ENCODE measurements at regions not wholly inside any gene's neighbourhood (a gene's known extent, or its start where the extent isn't known, plus 50 kb on each side); places are given as distances from the start of the nearest gene placed in this dataset.

DNA sequence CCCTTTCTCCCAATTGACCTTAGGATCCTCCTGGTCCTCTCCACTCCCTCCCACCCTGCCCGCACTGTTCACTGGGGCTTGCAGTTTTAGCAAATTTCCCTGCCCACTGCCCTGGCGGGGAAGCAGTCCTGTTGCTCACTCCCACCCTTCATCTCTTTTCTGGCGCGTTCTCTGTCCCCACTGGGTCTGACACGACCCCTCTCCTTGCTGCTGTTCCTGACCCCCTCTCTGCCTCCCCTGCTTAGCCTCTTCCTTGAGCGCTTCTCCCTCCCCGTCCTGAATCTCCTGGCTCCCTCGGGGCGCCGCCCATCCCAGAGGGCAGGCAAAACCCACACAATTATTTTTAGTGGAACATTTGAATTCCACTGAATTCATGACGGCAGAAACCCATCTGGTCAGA, 1796.4 kb downstream of the TP53TG3F start:
- no peak for DNase-seq (ENCODE audit: low read depth in 3 of 3)

DNA sequence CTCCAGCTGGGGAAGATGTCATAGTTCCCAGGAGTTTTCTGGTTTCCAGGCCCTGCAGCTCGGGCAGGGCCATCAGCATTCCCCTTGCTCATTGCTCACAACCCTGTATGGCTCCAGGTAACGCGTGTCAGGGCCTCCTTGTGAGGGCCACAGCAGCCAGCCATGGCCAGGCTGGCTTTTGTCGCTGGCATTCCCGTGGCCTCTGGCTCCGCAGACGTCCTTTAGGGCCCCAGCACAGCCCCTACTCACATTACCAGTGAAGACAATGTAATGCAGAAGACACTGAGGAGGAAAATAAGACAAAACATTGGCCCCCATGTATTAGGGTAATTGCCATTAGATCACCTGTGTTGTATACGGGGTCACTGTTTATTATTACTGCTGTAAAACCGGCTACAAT, 1799.0 kb downstream of the TP53TG3F start:
- no peak for DNase-seq (ENCODE audit: low read depth in 3 of 3)

DNA sequence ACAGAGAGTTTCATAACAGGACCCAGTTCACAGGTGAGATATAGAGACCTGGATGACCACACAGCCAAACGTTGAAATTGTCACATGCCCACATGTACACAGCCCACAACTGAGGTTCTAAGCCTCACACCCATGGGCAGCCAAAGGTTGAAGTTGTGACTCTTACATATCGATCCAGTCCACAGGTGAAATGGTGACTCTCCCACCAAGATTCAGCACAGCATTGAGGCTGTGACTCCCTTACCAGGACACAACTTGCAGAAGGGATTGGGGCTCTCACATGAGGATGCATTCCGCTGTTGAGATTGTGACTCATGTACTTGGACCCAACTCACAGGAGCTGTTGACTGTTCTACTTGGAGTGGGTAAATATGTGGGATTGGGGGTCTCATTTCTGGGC, 1836.4 kb downstream of the TP53TG3F start:
- DNase-seq (ENCODE audit: low read depth in 3 of 3): no peak

DNA sequence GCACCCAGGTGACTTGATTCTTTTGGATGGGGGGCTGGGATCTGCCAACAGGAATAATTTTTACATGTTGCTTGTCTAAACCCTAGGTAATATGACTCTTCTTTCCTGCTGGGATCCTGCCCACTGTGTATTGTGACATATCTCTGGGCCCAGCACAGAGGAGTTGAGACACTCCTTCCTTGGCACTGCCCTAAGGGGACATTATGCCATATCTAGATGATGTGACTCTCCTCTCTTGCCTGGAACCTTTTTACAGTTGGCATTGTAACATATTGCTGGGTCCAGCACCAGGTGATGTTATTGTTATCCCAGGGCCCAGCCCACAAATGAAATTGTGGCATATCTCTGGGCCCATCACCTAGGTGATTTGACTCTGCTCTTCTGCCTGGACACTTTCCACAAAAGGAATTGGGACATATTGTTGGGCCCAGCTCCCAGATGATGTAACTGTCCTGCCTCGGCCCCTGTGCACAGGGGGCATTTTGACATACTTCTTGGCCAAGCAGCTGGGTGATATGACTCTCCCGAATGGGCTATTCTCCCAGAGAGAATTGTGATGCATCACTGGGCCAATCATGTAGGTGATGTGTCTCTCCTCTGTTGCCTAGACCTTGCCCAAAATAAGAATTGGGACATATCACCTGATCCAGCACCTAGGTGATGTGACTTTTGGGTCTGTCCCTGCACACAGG, 1837.7 kb downstream of the TP53TG3F start:
- no peak for DNase-seq (ENCODE audit: low read depth in 3 of 3)

DNA sequence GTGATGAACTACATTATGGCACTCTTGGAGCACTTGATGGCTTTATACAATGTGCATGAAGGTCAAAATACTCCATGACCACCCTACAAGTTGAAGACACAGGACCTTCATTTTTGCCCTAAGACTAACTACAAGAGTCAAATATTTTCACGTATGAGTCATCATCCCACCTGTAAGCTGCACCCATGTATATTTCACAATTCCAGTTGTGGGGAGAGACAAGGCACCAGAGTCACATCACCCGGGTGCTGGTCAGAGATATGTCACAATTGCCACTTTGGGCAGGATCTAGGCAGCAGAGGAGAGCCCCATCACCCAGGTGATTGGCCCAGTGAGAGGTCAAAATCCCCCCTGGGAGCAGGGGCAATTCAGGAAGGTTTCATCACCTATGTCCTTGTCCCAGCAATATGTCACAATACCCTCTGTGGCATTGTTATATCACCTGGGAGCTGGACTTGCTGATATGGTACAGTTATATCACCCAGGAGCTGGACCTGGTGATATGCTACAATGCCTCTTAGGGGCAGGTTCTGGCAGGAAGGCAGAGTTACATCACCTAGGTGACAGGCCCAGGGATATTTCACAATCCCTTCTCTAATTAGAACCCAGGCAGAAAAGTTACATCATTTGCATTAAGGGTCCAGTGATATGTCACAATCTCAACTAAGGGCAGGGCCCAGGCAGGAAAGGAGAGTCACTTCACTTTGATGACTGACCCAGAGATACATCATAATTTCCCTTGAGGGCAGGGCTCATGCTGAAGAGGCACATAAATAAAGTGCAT, 1839.2 kb downstream of the TP53TG3F start:
- no peak for DNase-seq (ENCODE audit: low read depth in 3 of 3)

DNA sequence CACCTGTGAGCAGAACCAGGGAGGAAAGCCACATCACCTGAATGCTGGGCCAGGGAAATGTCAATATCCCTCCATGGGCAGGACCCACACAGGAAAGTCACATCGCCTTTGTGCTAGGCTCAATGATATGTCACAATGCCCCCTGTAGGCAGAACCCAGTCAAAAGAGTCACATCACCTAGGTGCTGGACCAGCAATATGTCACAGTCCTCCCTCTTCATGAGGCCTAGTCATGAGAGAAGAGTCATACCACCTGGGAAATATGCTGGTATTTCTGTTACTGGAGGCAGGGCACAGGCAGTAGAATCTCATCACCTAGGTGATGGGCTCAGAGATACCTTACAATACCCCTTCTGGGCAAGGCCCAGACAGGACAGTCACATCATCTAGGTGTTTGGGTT, 1843.4 kb downstream of the TP53TG3F start:
- no peak for DNase-seq (ENCODE audit: low read depth in 3 of 3)

DNA sequence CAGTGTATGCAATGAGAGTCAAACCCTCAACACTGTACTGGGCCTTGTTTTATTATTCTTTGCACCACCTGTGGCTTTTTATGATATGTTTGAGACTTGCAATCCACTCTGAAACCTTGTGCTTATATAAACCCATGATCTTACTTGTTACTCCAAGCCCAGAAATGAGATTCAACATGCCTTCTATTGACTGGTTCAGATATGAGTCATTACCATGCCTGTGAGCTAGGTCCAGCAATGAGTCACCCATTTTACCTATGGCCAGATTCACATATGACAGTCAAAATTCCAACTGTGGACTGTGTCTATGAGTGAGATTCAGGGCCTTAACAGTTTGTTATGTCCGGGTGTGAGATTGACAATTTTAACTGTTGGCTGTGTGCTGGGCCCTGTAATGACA, 1846.1 kb downstream of the TP53TG3F start:
- DNase-seq (ENCODE audit: low read depth in 3 of 3): no peak

DNA sequence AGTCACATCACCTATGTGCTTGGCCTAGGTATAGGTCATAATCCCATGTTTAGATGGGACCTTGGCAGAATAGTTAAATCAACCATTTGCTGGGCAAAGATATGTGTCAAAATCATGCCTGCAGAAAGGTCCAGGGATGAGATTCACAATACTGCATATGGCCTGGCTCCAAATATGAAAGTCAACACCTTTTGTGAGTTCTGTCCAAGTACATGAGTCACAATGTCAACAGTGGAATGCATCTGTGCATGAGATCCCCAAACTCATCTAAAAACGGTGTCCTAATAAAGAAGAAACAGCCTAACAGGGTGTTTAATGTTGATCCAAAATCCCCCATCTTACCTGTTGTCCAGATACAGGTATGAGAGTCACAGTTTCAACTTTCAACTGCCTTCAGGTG, 1847.5 kb downstream of the TP53TG3F start:
- DNase-seq (ENCODE audit: low read depth in 3 of 3): no peak

DNA sequence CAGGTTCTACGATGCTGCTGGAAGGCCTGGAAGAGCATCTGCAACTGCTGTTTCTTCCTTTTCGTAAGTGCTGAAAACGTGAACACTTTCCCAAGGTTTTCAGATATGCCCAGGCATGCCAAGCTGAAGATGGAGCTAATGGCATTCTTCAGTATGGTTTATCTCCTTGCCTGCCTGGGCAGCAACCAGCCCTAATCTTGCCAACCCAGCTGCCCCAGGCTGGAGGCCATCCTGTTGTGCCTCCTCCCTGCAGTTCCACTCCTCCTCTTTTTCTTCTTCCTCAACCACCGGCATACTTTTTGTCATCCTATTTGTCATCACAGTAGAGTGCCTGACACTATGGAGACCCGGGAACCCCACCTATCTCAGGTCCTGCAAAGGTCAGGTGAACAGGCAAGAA, 1849.3 kb downstream of the TP53TG3F start:
- DNase-seq (ENCODE audit: low read depth in 3 of 3): no peak

DNA sequence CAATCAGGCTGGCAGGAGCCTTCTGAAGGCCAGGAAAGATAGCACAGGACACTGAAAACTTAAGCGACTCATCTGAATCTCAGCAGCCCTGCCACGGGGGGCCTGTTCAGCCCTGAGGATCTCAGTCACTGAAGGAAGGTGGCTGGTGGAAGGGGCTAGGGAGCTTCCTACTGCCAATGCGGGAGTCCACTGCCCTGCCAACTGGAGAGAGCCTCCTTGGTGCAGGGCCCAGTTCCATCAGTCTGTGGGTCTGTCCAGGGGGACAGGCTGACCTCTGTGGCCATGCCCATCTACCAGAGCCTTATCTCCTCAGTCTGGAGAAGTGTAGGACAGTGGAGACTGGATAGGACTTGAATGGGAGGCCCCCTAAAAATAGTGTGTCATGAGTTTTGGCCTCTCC, 1851.6 kb downstream of the TP53TG3F start:
- DNase-seq (ENCODE audit: low read depth in 3 of 3): no peak

DNA sequence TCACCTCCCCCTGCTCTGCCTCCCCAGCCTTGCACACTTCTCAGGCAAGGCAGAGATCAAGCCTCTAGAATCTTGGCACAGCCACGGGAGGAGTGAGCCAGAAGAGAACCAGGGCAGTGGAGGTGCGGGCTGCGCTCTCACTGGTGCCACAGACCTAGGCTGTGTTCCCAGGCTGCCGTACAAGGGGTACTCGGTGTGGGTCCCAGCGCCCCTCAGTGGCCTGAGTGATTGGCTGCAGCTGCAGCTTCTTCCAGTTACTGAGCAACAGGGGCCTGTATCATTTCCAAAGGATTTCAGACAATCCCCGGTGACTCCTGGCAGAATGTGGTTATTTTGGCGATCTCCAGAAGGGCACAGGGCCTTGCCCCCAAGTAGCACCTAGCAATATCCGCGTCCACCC, 1852.1 kb downstream of the TP53TG3F start:
- no peak for DNase-seq (ENCODE audit: low read depth in 3 of 3)

DNA sequence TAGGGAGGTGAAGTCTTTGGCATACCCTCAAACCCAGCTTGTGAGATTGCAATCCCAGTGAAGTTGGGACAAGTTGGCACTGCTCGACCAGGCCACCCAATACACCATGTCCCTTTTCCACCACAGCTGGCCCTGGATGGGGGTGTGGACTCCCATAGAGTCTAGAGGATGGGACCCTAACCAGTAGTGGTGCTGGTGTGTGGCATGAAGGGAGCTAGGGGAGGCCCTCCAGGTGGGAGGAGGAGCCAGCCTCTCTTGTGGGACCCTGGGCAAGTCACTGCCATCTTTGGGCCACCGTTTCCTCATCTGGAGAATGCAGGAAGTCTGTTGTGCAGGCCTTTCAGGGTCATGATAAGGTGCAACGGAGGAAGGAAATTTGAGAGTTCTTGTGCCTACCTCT, 1854.9 kb downstream of the TP53TG3F start:
- DNase-seq (ENCODE audit: low read depth in 3 of 3): no peak

DNA sequence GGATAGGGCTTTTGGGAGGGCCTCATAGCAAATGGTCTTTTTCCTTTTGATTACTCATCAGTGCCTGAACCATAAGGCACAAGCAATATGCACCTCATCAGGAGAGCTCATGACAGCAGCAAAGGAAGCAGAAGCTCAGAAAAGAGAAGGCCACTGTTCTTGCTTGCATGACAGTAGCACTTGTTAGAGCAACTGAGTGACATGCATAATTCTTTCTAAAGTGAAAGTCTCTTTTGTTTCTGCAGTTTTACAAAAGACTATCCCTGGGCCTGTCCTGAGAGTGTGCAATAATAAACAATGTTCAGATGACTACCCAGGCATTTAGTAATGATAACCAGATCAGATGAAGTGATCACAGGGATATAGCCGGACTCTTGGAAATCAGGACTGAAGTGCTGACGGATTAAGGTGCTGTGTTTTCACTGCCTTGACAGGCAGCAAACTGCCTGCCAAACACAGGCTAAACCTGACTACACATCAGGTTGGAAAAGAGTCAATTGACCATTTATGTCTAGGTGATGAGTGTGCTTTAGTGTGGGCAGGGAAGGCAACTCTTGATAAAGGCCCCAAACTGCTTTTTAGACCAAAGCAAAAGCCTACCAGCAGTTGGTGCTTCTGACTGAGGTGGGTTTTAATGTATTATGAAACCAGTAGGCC, 1860.3 kb downstream of the TP53TG3F start:
- no peak for DNase-seq (ENCODE audit: low read depth in 3 of 3)

DNA sequence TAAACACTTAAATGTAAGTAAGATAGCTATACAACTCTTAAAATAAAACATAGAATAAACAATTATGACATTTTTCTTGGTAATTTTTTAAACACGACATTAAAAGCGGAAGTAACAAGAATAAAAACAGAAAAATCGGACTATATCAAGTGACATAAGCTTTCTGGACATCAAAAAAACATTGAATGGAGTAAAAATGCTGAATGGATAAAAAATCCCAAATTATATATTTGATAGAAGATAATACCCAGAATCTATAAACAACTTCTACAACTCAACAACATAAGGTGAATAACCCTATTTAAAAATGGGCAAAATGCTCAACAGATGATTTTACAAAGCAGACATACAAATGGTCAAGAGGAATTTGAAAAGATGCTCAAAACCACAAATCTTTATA, 1866.5 kb downstream of the TP53TG3F start:
- no peak for DNase-seq (ENCODE audit: low read depth in 3 of 3)

DNA sequence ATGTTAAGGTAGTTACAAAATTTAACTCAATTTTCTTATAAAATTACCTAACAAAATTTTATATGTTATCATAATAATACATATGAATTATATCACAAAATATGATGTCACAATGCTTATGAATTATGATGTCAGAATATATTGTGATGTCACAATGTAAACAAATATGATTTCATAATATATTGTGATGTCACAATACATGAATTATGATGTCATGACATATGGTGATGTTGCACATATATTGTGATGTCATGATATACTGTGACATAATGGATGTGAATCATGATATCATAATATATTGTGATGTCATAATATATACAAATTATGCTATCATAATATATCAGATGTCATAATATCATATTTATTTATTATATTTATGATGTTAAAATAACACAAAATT, 1879.9 kb downstream of the TP53TG3F start:
- no peak for DNase-seq (ENCODE audit: low read depth in 3 of 3)

DNA sequence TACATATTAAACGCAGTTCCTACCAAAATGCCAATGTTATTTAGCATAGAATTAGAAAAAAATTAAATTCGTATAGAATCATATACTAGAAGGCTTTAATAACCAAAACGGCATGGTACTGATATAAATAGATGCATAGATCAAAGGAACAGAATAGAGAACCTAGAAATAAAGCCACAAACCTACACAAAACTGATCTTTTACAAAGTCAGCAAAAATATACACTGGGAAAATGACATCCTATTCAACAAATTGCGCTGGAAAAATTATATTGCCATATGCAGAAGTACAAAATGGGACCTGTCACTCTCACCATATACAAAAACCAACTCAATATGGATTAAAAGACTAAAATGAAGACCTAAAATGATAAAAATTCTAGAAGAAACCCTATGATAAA, 1882.6 kb downstream of the TP53TG3F start:
- DNase-seq (ENCODE audit: low read depth in 3 of 3): no peak

DNA sequence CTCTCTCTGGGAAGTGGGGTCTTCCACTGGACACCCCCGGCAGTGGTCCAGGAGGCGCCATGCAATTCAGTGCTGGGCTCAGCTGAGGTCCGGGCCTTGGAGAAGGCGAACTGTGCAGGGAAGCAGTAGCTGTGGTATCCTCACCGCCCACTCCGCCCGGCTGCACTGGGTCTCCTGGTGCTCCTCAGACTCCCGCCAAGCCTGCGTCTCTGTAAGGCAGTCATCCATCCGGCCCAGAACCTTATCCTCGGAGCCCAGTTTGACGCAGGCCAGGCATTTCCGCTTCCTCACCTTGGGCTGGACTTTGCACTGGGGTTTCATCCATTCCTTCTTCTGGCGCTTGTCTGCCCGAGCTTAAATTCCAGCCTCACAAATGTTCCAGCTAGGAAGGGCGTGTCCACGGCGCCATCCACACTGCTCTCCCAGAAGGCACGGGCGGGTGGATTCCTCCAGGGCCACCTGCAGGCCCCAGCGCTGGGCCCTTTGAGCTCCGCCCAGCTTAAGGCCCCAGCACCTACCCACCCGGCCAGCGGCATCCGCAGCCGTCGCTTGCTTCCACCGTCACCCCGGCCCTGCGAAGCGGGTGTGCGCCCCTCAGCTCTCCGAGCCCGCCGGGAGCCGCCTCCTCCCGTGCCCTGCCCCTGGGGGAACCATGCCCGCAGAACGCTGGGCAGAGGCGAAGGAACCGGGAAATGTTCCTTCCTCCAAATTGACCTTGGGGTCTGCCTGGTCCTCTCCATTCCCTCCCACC, 1884.8 kb downstream of the TP53TG3F start:
- no peak for DNase-seq (ENCODE audit: low read depth in 3 of 3)

DNA sequence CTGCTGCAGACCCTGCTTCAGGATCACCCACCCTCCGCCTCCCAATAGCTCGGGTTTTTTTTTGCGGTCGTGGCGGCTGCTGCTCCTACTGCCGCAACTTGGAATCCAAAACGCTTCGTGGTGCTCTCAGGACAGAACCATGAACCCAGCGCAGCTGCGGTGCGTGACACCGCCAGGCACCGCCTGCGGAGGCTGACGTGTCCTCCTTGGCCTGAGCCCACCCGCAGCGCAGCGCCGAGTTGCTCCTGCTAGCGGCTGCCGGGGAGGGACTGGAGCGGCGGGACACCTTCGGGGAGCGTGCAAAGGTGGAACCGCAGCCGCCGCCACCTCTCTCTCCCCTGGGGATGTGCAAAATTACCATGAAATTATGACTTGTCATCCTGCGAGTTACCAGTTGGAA, 1893.0 kb downstream of the TP53TG3F start:
- no peak for DNase-seq (ENCODE audit: low read depth in 3 of 3)

DNA sequence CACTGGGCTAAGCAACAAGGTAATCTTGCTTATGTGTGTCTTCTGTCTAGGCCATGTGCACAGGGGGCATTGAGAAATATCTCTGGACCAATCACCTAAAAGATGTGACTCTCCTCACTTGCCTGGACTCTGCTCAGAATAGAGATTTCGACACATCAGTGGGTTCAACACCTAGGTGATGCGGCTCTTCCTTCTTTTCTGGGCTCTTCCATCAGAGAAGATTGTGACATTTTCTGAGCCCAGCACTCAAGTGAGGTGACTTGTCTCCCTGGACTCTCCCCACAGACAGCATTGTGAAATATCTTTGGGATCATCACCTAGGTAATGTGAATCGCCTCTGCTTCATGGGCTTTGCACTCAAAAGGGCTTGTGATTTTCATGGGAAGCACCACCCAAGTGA, 1904.1 kb downstream of the TP53TG3F start:
- no peak for DNase-seq (ENCODE audit: low read depth in 3 of 3)

DNA sequence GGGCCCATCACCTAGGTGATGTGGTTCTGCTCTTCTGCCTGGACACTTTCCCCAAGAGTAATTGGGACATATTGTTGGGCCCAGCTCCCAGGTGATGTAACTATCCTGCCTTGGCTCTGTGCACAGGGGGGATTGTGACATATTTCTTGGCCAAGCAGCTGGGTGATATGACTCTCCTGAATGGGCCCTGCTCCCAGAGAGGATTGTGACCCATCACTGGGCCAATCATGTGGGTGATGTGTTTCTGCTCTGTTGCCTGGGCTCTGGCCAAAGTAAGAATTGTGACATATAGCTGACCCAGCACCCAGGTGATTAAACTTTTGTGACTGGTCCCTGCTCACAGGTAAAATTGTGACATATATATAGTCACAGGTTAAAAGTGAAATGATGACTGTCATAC, 1904.9 kb downstream of the TP53TG3F start:
- DNase-seq (ENCODE audit: low read depth in 3 of 3): no peak

DNA sequence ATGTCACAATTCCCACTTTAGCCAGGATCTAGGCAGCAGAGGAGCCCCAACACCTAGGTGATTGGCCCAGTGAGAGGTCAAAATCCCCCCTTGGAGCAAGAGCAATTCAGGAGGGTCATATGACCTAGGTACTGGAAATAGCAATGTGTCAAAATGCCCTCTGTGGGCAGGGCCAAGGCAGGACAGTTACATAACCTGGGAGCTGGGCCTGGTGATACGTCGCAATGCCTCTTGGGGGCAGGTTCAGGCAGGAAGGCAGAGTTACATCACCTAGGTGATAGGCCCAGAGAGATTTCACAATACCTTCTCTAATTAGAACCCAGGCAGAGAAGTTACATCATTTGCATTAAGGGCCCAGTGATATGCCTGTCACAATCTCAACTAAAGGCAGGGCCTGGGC, 1906.3 kb downstream of the TP53TG3F start:
- DNase-seq (ENCODE audit: low read depth in 3 of 3): no peak

DNA sequence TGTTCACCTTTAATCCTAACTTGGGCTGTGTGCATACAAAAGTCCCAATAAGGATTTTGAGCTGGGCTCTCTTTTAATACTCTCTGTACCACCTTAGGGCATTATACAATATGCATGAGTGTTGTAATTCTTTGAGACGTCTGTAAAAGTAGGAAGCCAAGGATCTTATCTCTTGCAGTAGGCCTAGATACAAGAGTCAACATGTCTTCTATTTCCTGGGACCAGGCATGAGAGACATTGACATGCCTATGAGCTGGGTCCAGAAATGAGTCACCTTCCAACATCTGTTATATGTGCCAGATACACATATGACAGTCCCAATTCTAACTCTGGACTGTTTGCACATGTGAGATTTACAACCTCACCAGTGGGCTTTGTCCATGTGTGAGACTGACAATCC, 1911.2 kb downstream of the TP53TG3F start:
- no peak for DNase-seq (ENCODE audit: low read depth in 3 of 3)
